Left ventricle myocardium inferior (tissue), 1 donor: ENCODE measurements at regions not wholly inside any gene's neighbourhood (a gene's known extent, or its start where the extent isn't known, plus 50 kb on each side); places are given as distances from the start of the nearest gene placed in this dataset.

Source experiments
- DNase-seq: peaks from one replicate; pipeline ENCODE4 v3.0.0-alpha.2; 2020
- H3K27ac ChIP-seq: fragments of 200-600 bp; replicated peaks from 2 replicates; pipeline ENCODE4 v1.8.0; 2021
- H3K27me3 ChIP-seq: fragments of 200-600 bp; 2 replicates; pipeline ENCODE4 v1.8.0; 2021; ENCODE audit warnings: low read depth
- H3K36me3 ChIP-seq: fragments of 200-600 bp; 2 replicates; pipeline ENCODE4 v1.8.0; 2021
- H3K4me1 ChIP-seq: fragments of 200-600 bp; 2 replicates; pipeline ENCODE4 v1.8.0; 2021
- H3K4me3 ChIP-seq: fragments of 200-600 bp; 2 replicates; pipeline ENCODE4 v1.8.0; 2021; ENCODE audit warnings: mild to moderate bottlenecking, moderate library complexity
- H3K9me3 ChIP-seq: fragments of 200-600 bp; replicated peaks from 2 replicates; pipeline ENCODE4 v1.8.0; 2021
- CTCF ChIP-seq: fragments of 200-600 bp; IDR thresholded peaks from 2 replicates; pipeline ENCODE4 v1.8.0; 2021; ENCODE audit warnings: antibody characterized with exemption, mild to moderate bottlenecking, borderline replicate concordance
- intact Hi-C: fragments of 100-400 bp; cut with micrococcal nuclease; formaldehyde crosslinking; loops from one replicate; pipeline ENCODE4 v1.11.0; 2022
- donor health status: DM: no; HTN: yes; CAD: no; lungs with severe emphysema.

GRCh38 chr12:125216756-125217155 lies 151.5 kb downstream of the AACS start:
- no peaks in the 10 kb centered on the region for H3K36me3 ChIP-seq
- H3K9me3 ChIP-seq = no peaks in the 10 kb centered on the region
- no peak for DNase-seq
- intact Hi-C loops = no loop called here
- H3K27ac ChIP-seq = no peak overlapping the region
- no peak overlapping the region for H3K4me3 ChIP-seq
- H3K27me3 ChIP-seq = peaks cover 67% of the 10 kb centered on the region
- TF ChIP-seq CTCF = no peak
- no peaks in the 10 kb centered on the region for H3K4me1 ChIP-seq

GRCh38 chr12:125217308-125217707 lies 152.1 kb downstream of the AACS start:
- H3K36me3 ChIP-seq = no peaks in the 10 kb centered on the region
- no peak for TF ChIP-seq CTCF
- H3K27me3 ChIP-seq = peaks cover 65% of the 10 kb centered on the region
- no peaks in the 10 kb centered on the region for H3K4me1 ChIP-seq
- H3K4me3 ChIP-seq = no peak overlapping the region
- H3K9me3 ChIP-seq = no peaks in the 10 kb centered on the region
- DNase-seq = no peak
- intact Hi-C loops = no loop called here
- H3K27ac ChIP-seq = no peak overlapping the region

GRCh38 chr12:125218952-125219351 lies 153.7 kb downstream of the AACS start:
- no peaks in the 10 kb centered on the region for H3K36me3 ChIP-seq
- no peak for TF ChIP-seq CTCF
- no peak overlapping the region for H3K4me3 ChIP-seq
- no peak overlapping the region for H3K27ac ChIP-seq
- H3K27me3 ChIP-seq = peaks cover 56% of the 10 kb centered on the region
- no peak for DNase-seq
- H3K4me1 ChIP-seq = no peaks in the 10 kb centered on the region
- intact Hi-C loops = no loop called here
- no peaks in the 10 kb centered on the region for H3K9me3 ChIP-seq

- Histone ChIP-seq H3K9me3 (no peaks in the 10 kb centered on the region), H3K36me3 (no peaks in the 10 kb centered on the region), H3K27ac (no peak overlapping the region), H3K27me3 (peaks cover 44% of the 10 kb centered on the region), H3K4me1 (no peaks in the 10 kb centered on the region), H3K4me3 (no peak overlapping the region)
- DNase-seq = no peak
- TF ChIP-seq CTCF = no peak
- intact Hi-C loops = no loop called here
Observed at GRCh38 chr12:125220404-125221273, 155.4 kb downstream of the AACS start.

- Histone ChIP-seq H3K4me1 (no peaks in the 10 kb centered on the region), H3K27ac (no peak overlapping the region), H3K4me3 (no peak overlapping the region), H3K9me3 (no peaks in the 10 kb centered on the region), H3K36me3 (no peaks in the 10 kb centered on the region), H3K27me3 (peaks cover 43% of the 10 kb centered on the region)
- DNase-seq = no peak
- intact Hi-C loops = no loop called here
- TF ChIP-seq CTCF = no peak
Observed at GRCh38 chr12:125221602-125222001, 156.4 kb downstream of the AACS start.
